Activated naive CD4-positive, alpha-beta T cell (primary cell): ENCODE measurements at regions not wholly inside any gene's neighbourhood (a gene's known extent, or its start where the extent isn't known, plus 50 kb on each side); places are given as distances from the start of the nearest gene placed in this dataset.
A peak's percentile ranks its signal among the peaks of the same experiment; 100 is the strongest.

ENCODE experiments used
- DNase-seq, 4 experiments: peaks; one replicate each; lab custom pipeline; 2025; lab: John Stamatoyannopoulos, UW

DNA sequence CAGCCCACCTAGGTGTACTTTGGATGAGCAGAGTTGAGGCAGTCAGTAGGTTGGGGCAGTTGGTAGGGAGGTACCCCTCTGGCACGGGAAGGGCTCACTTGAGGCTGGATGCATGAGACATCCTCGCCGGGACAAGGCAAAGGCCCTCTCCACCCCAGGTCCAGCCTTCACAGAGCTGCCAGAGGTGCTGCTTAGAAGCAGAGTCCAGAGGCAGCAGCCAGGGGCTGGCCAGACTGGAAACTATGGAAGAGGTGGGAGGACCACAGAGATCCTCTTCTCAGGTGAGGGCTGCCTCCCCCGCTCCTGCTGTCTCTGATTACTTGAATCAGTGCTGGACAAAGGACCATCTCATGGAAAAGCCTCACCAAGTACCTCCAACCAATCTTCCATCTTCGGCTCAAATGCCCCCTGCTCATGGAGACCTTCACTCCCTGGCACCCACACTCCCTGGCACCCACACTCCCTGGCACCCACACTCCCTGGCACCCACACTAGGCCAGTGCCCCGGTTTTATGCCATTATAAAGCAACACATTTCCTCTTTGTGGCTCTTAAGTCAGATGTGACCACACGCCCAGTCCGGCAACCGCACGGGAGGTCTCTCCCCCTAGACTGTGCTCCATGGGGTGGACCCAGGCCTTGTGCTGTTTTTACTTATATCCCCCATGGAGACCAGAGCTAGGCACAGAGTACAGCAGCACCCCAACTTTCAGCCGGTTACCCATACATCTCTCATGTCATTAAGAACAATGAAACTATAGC is 100.1 kb downstream of the YTHDF1 start:
- no peak for DNase-seq

- DNase-seq = no peak
Measured at GRCh38 chr20:63114693-63115311, 101.1 kb downstream of the YTHDF1 start.

DNA sequence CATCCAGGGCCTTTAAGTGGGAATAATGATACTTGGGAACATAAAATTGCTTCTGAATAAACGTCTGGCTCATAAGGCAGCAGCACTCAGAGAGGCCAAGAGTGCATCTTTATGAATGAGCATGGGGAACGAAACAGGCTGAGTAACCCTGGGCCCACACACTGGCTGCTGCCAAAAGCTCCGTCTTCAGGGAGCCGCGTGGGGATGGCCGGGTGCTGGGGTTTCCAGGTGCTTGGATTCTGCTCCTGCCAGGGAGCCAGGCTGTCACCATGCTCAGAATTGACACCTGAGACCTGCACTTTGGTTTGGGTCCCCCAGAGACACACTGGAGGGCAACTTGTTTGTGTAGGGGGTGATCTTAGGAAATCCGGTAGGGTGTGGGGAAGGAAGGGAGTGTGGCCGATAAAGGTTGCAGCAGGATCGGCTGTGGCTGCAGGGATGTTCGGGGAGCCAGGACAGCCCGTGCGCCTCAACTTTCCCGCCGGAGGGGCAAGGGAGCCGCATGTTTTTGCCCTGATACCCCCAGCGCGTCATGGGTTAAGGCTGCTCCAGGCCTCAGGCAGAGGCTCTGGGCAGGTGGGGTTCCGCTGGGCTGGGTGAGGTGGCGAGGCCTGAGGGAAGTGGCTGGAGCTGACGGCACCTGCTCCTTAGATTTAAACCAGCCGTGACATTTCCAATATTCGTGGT is 101.8 kb downstream of the YTHDF1 start:
- no peak for DNase-seq

- no peak for DNase-seq
Measured at GRCh38 chr20:63112491-63113219, 103.3 kb downstream of the YTHDF1 start.

- DNase-seq = no peak
Measured at GRCh38 chr20:63108247-63108646, 101.5 kb upstream of the BHLHE23 start.

GRCh38 chr20:63107449-63108200 is 100.9 kb upstream of the BHLHE23 start:
- no peak for DNase-seq

- no peak for DNase-seq
Measured at GRCh38 chr20:63106765-63107448, 100.1 kb upstream of the BHLHE23 start.

- DNase-seq = no peak
Measured at GRCh38 chr20:63106108-63106764, 99.5 kb upstream of the BHLHE23 start.

DNA sequence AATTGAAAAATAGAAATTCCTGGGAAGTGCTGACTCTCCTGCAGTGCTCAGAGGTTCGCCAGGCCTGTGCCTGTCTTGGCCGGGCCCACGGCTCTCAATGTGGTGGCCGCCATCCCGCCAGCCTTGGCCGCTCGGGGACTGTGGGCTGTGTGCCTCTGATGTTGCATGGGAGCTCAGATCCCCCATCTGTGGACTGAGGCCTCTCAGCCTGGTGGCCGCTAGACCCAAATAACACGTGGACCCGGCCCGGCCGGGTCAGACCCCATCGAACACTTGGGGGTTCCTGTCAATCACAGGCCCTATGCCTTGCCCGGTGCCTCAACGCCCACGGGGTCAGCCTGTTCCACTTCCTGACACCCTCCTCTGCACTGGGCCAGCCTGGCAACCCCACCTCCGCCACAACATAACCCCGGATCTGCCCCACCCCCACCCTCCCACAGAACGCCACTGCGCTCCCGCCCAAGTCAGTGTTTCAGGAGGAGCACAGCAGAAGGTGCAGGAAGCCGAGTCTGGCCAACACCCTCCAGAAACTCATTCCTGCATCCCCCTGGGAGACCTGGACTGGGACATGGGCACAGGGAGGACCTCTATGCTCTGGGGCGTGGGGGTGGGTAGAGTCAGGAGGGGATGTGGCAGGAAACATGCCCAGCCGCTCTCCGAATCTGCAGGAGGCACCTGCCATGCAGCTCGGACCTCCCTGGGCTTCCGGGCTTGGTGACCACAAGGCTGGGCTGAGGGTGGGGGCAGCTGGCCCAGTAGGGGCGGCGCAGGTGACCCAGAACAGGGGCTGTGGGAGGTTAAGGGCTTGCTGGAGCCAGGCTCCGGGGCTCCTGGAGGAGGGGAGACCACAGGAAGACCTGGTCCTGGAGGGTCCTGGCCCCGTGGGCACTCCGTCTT is 98.7 kb upstream of the BHLHE23 start:
- DNase-seq = no peak

- DNase-seq = no peak
Measured at GRCh38 chr20:63104312-63105181, 97.8 kb upstream of the BHLHE23 start.

DNA sequence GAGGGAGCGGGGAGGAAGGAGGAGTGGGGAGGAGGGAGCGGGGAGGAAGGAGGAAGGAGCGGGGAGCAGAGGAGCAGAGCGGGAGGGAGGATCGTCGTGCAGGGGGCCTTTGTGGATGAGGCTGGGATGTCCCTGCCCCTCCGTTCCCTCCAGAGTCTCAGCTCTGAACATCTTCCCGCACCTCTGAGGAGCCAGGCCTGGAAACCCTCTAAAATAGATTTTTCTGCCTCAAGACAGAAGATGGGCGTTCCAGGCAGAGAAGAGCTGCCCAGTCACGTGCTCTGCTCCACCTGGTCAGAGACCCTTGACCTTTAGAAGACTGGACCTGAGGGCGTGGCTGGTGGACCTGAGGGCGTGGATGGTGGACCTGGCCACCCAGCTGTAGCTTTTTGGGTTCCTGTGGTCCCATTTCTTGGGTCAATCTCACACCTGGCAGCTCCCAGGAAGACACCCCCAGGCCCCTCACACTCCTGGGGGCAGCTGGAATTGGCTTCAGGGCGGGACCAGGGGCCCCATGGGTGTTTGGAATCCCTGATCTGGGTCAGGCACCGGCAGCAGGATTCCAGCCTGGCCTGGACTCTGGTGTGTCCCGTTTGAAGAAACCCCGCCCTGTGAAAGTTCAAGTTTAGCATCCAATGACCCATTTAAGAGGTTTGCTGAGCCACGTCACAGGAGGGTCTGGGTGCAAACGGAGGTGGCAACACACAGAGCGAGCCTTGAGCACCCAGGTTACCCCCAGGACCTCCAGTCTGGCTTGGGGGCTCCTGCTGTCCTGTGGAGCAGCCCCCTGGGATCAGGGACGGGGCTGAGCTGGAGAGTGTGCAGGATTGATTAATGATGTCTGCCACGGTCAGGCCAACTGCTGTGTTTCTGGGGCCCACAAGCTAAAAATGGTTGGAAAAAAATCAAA is 96.9 kb upstream of the BHLHE23 start:
- no peak for DNase-seq

GRCh38 chr20:63102721-63103375 is 96.1 kb upstream of the BHLHE23 start:
- peak; percentile 17 to 66 (median 54) for DNase-seq

- peak; percentile 34 to 63 (median 36) for DNase-seq
Measured at GRCh38 chr20:63101781-63102720, 95.3 kb upstream of the BHLHE23 start.

DNA sequence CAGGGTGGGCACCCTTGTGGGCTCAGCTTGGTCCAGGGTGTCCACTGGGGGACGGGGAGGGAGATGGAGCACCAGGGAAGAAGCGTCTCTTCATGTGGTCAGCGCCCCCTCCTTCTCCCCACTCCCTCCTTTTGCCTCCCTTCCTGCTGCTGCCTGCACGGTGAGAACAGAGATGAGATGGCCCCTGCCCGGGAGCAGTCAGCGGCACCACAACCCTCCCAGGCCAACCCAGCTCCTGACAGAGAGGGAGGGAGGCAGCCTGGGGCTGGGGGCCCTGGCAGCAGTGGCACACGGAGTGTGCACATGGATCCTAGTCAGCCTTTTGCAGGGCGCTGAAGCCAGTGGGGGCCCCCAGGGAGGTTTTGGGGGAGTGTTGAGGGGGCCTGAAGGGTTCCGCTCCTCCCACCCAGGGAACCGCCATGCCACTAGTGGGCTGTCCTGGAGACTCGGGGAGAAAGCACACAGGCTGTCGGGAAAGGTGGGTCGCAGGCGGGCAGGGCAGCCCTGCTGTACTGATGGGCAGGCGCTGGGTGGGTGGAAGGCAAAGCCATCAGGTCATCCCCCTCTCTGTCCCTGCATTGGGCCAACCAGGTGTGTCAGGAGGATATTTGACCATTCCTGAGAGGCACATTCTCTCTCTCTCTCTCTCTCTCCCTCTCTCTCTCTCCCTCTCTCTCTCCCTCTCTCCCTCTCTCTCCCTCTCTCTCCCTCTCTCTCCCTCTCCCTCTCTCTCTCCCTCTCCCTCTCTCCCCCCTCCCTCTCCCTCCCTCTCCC is 94.3 kb upstream of the BHLHE23 start:
- no peak for DNase-seq
